A549 (cell line): ENCODE measurements at regions not wholly inside any gene's neighbourhood (a gene's known extent, or its start where the extent isn't known, plus 50 kb on each side); places are given as distances from the start of the nearest gene placed in this dataset.

Source experiments
- ATAC-seq, 2 experiments: fragments of 200-7000 bp in 1 of 2; fragments of >200 bp in 1 of 2; cut with Nextera tagmentation in 1 of 2; cut with Tn5 transposase in 1 of 2; 3 replicates each; pipeline versions ENCODE4 v1.8.0 to v1.9.1; 2018 to 2020; ENCODE audit warnings: mild to moderate bottlenecking in 1 of 2, moderate library complexity in 1 of 2
- CTCF ChIA-PET: fragments of 300-600 bp; sonication (Branson Sonifier 250); formaldehyde crosslinking; extraction: SDS; loops from one replicate; lab custom pipeline; 2021; ENCODE audit warnings: antibody characterized with exemption, inconsistent platforms; lab: Yijun Ruan, JAX
- POLR2A ChIA-PET: fragments of 350-600 bp; formaldehyde crosslinking; extraction: SDS; loops from one replicate; lab custom pipeline; 2021; ENCODE audit warnings: antibody characterized with exemption, inconsistent platforms; lab: Yijun Ruan, JAX
- DNase-seq, 2 experiments: peaks; one replicate each; pipeline versions ENCODE4 v3.0.0 to v3.0.0-alpha.2; 2011 to 2016; ENCODE audit warnings: low read depth in 1 of 2, low spot score in 1 of 2
- FAIRE-seq: peaks from 2 replicates; lab custom pipeline; 2011; peaks lifted over from hg19 to GRCh38; lab: Jason Lieb, UNC
- H3K27ac ChIP-seq, 2 experiments: fragments of >200 bp; sonication (Bioruptor Twin); formaldehyde crosslinking; 3 replicates each; pipeline ENCODE4 v1.5.1; 2016 to 2017
- H3K4me1 ChIP-seq: fragments of >200 bp; sonication (Bioruptor Twin); formaldehyde crosslinking; 3 replicates; pipeline ENCODE4 v1.6.1; 2016
- H3K4me2 ChIP-seq: fragments of >200 bp; sonication (Bioruptor Twin); formaldehyde crosslinking; 3 replicates; pipeline ENCODE4 v1.6.1; 2016
- H3K4me3 ChIP-seq: fragments of >200 bp; sonication (Bioruptor Twin); formaldehyde crosslinking; 3 replicates; pipeline ENCODE4 v1.5.1; 2016
- H3K9me3 ChIP-seq: fragments of >200 bp; sonication (Bioruptor Twin); formaldehyde crosslinking; 3 replicates; pipeline ENCODE4 v1.6.1; 2016
- ATOH8 ChIP-seq: fragments of 250-450 bp; sonication (Bioruptor Pico); IDR thresholded peaks from 2 replicates; pipeline ENCODE4 v1.5.0; 2020; ENCODE audit warnings: low read depth, mild to moderate bottlenecking, moderate library complexity
- BCL3 ChIP-seq: fragments of >200 bp; sonication (Bioruptor Twin); formaldehyde crosslinking; IDR thresholded peaks from 3 replicates; pipeline ENCODE4 v1.6.1; 2016
- BHLHE40 ChIP-seq: IDR thresholded peaks from 2 replicates; pipeline ENCODE4 v1.6.1; 2012; ENCODE audit warnings: low read depth, low read length, inconsistent platforms
- E2F6 ChIP-seq: IDR thresholded peaks from 2 replicates; pipeline ENCODE4 v1.6.1; 2012; ENCODE audit warnings: low read depth, borderline replicate concordance
- EHF ChIP-seq: fragments of 250-450 bp; sonication (Bioruptor Pico); IDR thresholded peaks from 2 replicates; pipeline ENCODE4 v1.5.0; 2020; ENCODE audit warnings: mild to moderate bottlenecking
- EP300 ChIP-seq, 2 experiments: fragments of >200 bp; sonication (Bioruptor Twin); formaldehyde crosslinking; IDR thresholded peaks; 2 replicates in 1 of 2; 3 replicates in 1 of 2; pipeline ENCODE4 v1.6.1; 2016 to 2017
- FOXS1 ChIP-seq: fragments of 250-450 bp; sonication (Bioruptor Pico); IDR thresholded peaks from 2 replicates; pipeline ENCODE4 v1.5.0; 2020; ENCODE audit warnings: mild to moderate bottlenecking, moderate library complexity
- HES2 ChIP-seq: fragments of >200 bp; sonication (Bioruptor Twin); formaldehyde crosslinking; IDR thresholded peaks from 2 replicates; pipeline ENCODE4 v1.6.1; 2016
- HEYL ChIP-seq: fragments of 250-450 bp; sonication (Bioruptor Pico); IDR thresholded peaks from 2 replicates; pipeline ENCODE4 v1.8.0; 2021; ENCODE audit warnings: mild to moderate bottlenecking, moderate library complexity
- HOXA7 ChIP-seq: fragments of 250-450 bp; sonication (Bioruptor Pico); IDR thresholded peaks from 2 replicates; pipeline ENCODE4 v1.5.0; 2020; ENCODE audit warnings: mild to moderate bottlenecking, moderate library complexity
- HOXB13 ChIP-seq: fragments of 250-450 bp; sonication (Bioruptor Pico); IDR thresholded peaks from 2 replicates; pipeline ENCODE4 v1.5.0; 2020; ENCODE audit warnings: low read depth, mild to moderate bottlenecking, moderate library complexity
- HOXB5 ChIP-seq: fragments of 250-450 bp; sonication (Bioruptor Pico); IDR thresholded peaks from 2 replicates; pipeline ENCODE4 v1.5.0; 2020; ENCODE audit warnings: mild to moderate bottlenecking, moderate library complexity
- JUNB ChIP-seq: fragments of >200 bp; sonication (Bioruptor Twin); formaldehyde crosslinking; IDR thresholded peaks from 2 replicates; pipeline ENCODE4 v1.6.1; 2016
- KDM5A ChIP-seq: fragments of 200-600 bp; sonication (generic); IDR thresholded peaks from 2 replicates; pipeline ENCODE4 v1.6.1; 2016; ENCODE audit warnings: antibody characterized with exemption, mild to moderate bottlenecking
- MAFK ChIP-seq: fragments of 450-650 bp; IDR thresholded peaks from 2 replicates; pipeline ENCODE4 v1.6.1; 2014; ENCODE audit not compliant: partially characterized antibody
- NFE2L2 ChIP-seq: fragments of 150-350 bp; conservative IDR thresholded peaks from 2 replicates; pipeline ENCODE4 v1.6.1; 2014; ENCODE audit warnings: low read length
- NR3C1 ChIP-seq: fragments of >200 bp; sonication (Bioruptor Twin); formaldehyde crosslinking; IDR thresholded peaks from 3 replicates; pipeline ENCODE4 v1.6.1; 2017
- PBX3 ChIP-seq: IDR thresholded peaks from 2 replicates; pipeline ENCODE4 v1.6.1; 2012
- RAD21 ChIP-seq, 2 experiments: fragments of >200 bp in 1 of 2; sonication (Bioruptor Twin) in 1 of 2; formaldehyde crosslinking in 1 of 2; IDR thresholded peaks in 1 of 2; conservative IDR thresholded peaks in 1 of 2; 2 replicates in 1 of 2; 3 replicates in 1 of 2; pipeline ENCODE4 v1.6.1; 2012 to 2018; ENCODE audit warnings: inconsistent platforms in 1 of 2
- RARB ChIP-seq: fragments of 250-450 bp; sonication (Bioruptor Pico); IDR thresholded peaks from 2 replicates; pipeline ENCODE4 v1.8.0; 2021; ENCODE audit warnings: mild to moderate bottlenecking, moderate library complexity
- RCOR1 ChIP-seq: fragments of 150-350 bp; IDR thresholded peaks from 2 replicates; pipeline ENCODE4 v1.6.1; 2014; ENCODE audit warnings: antibody characterized with exemption, low read length, low read depth
- REST ChIP-seq: fragments of 200-600 bp; sonication (generic); IDR thresholded peaks from 2 replicates; pipeline ENCODE4 v1.6.1; 2016; ENCODE audit warnings: antibody characterized with exemption, mild to moderate bottlenecking, moderate library complexity
- RNF2 ChIP-seq: fragments of 200-600 bp; sonication (generic); IDR thresholded peaks from 2 replicates; pipeline ENCODE4 v1.6.1; 2016; ENCODE audit warnings: low read depth, mild to moderate bottlenecking, antibody characterized with exemption, moderate library complexity, borderline replicate concordance
- SMC3 ChIP-seq: fragments of >200 bp; sonication (Bioruptor Twin); formaldehyde crosslinking; IDR thresholded peaks from 3 replicates; pipeline ENCODE4 v1.6.1; 2018; ENCODE audit warnings: inconsistent platforms
- TP53 ChIP-seq: fragments of 250-450 bp; sonication (Bioruptor Pico); IDR thresholded peaks from 2 replicates; pipeline ENCODE4 v1.5.0; 2021; ENCODE audit warnings: mild to moderate bottlenecking, moderate library complexity
- USF2 ChIP-seq: fragments of 450-650 bp; IDR thresholded peaks from 2 replicates; pipeline ENCODE4 v1.6.1; 2014; ENCODE audit warnings: antibody characterized with exemption
- WGBS: methylation state at CpG from one replicate; pipeline ENCODE4 v1.1.6; 2017; ENCODE audit errors: missing lambda C conversion rate; 5-methylcytosine and 5-hydroxymethylcytosine counted together

- CTCF ChIA-PET: interaction anchor here (1.8 kb wide), 1 partner anchor 208 kb away, joined by 5 read pairs; no protein-coding TSS in a partner anchor
- FAIRE-seq: no peak
- Histone ChIP-seq H3K4me3 (no peak overlapping the region), H3K9me3 (no peaks in the 10 kb centered on the region)
- DNase-seq: no peak
- ATAC-seq: no peak
- TF ChIP-seq EP300 (IDR thresholded peaks at IDR 0.05) (no peak), BCL3 (no peak), HOXA7 (CRISPR knock-in tag) (no peak), HES2 (no peak), REST (no peak), PBX3 (no peak), NR3C1 (no peak), MAFK (no peak), RARB (CRISPR knock-in tag) (no peak), E2F6 (no peak), EHF (CRISPR knock-in tag) (no peak)
- TF ChIP-seq, all 56 proteins: peak for 0
- POLR2A ChIA-PET: no interaction called here
- Histone ChIP-seq H3K4me1 (no peaks in the 10 kb centered on the region), H3K27ac (no peak overlapping the region), H3K4me2 (no peak overlapping the region)
- 97% methylated on average over 3 of the region's 3 CpGs for WGBS
These were observed 55.3 kb upstream of the DPH5 start for GRCh38 chr1:101080859-101081258.

- DNase-seq (no peak), ATAC-seq (no peak), FAIRE-seq (no peak)
- ChIA-PET POLR2A (no interaction called here), CTCF (interaction anchor here (1.8 kb wide), 1 partner anchor 209 kb away, joined by 5 read pairs; no protein-coding TSS in a partner anchor)
- Histone ChIP-seq H3K4me3 (no peak overlapping the region), H3K4me2 (no peak overlapping the region), H3K27ac (no peak overlapping the region), H3K9me3 (no peaks in the 10 kb centered on the region), H3K4me1 (no peaks in the 10 kb centered on the region)
- 80% methylated on average over 4 of the region's 4 CpGs for WGBS
- TF ChIP-seq RCOR1 (no peak), E2F6 (no peak), HOXB13 (CRISPR knock-in tag) (no peak), JUNB (no peak), RAD21 (conservative IDR thresholded peaks at IDR 0.05 in 1 of 2, IDR thresholded peaks at IDR 0.05 in 1 of 2) (no peak), HES2 (no peak), HOXB5 (CRISPR knock-in tag) (no peak), KDM5A (no peak), HEYL (no peak), NFE2L2 (no peak), BHLHE40 (no peak), RNF2 (no peak), TP53 (CRISPR knock-in tag) (no peak), USF2 (no peak), FOXS1 (CRISPR knock-in tag) (no peak), MAFK (no peak), ATOH8 (CRISPR knock-in tag) (no peak), SMC3 (no peak)
These were observed 53.8 kb upstream of the DPH5 start for GRCh38 chr1:101079341-101079740.
